Left renal cortex interstitium (tissue), 4 donors: ENCODE measurements at regions not wholly inside any gene's neighbourhood (a gene's known extent, or its start where the extent isn't known, plus 50 kb on each side); places are given as distances from the start of the nearest gene placed in this dataset.

Experiments used
- DNase-seq, 4 donors: peaks; one replicate each; pipeline ENCODE4 v3.0.0-alpha.2; 2013; ENCODE audit warnings: low read depth in 4 of 4, low spot score in 2 of 4, missing footprints in 1 of 4

- no peak for DNase-seq
These were observed 245.3 kb downstream of the POLR1F start for GRCh38 chr7:19463581-19463980.

- no peak for DNase-seq
These were observed 253.2 kb downstream of the POLR1F start for GRCh38 chr7:19455623-19456022.

DNA sequence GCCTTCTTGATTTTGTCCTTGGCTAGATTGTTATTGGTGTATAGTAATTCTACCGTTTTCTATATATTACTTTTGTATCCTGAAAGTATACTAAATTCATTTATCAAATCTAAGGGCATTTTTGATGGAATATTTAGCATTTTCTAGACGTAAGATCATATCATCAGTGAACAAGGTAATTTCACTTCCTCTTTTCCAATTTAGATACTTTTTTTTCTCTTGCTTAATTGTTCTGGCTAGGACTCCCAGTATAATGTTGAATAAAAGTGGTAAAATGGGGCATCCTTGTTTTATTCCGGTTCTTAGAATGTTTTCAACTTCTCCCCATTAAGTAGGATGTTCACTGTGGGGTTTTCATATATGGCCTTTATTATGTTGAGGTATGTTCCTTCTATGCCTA is 260.7 kb downstream of the POLR1F start:
- DNase-seq: no peak

- DNase-seq: no peak
These were observed 266.6 kb downstream of the POLR1F start for GRCh38 chr7:19442016-19442785.

GRCh38 chr7:19439517-19439916 is 269.3 kb downstream of the POLR1F start:
- no peak for DNase-seq

DNA sequence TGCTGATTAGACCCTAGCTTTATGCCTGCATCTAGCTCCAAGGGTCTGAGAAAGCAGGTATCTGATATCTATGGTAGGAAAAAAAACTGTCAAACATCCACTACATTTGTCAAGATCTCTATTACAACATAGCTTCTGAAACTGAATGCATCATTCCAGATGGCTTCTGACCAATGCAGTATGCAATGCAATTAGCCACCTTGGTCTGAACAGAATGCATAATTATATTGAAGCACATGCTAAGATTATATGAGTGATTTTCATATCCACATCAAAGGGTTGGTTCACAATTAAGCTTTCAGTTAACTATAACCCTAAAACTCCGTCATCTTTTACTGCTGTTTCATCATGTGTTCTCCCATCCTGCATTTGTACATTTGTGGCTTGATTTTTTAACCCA is 271.4 kb downstream of the POLR1F start:
- DNase-seq: no peak

DNA sequence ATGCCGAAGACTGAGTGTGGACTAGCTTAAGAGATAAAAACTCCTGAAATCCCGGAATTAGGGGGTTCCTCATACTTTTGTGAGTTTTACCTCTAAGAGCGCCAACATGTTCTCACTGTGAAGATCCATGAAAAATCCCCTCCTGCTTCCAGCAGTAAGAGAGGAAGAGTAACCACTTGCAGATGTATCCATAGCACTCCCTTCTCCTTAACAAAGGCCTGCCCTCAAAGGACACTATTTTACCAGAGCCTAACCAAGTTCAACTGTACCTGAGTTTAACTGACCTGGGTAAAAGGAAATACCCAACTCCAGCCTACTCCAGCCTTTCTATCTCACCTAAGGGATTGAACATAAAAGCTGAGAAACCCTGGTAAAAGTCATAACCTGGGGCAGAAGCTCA is 280.9 kb downstream of the POLR1F start:
- DNase-seq: no peak

- no peak for DNase-seq
These were observed 276.6 kb upstream of the FERD3L start for GRCh38 chr7:19421861-19422260.

- no peak for DNase-seq
These were observed 272.0 kb upstream of the FERD3L start for GRCh38 chr7:19417231-19417630.

- no peak for DNase-seq
These were observed 269.9 kb upstream of the FERD3L start for GRCh38 chr7:19415123-19415522.

GRCh38 chr7:19413443-19413965 is 268.3 kb upstream of the FERD3L start:
- no peak for DNase-seq

GRCh38 chr7:19410691-19411090 is 265.5 kb upstream of the FERD3L start:
- DNase-seq: no peak

DNA sequence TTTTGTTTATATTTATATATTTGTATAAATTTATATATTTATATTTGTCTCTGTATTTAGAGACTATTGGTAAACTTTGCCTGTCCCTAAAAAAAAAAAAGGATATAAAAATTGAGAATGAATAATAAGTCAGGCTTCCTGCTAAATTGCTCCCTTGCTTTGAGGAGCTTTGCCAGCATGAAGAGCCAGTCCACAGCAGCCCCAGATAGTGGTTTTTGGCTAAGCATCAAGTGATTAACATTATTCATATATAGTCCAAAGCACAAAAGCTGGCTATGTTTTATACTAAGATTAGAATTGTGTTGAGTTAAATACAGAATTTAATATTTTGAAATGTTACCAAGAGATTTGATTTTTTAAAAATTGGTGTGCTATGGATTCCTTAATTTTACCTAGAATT is 264.9 kb upstream of the FERD3L start:
- no peak for DNase-seq

GRCh38 chr7:19408706-19409220 is 263.5 kb upstream of the FERD3L start:
- no peak for DNase-seq

DNA sequence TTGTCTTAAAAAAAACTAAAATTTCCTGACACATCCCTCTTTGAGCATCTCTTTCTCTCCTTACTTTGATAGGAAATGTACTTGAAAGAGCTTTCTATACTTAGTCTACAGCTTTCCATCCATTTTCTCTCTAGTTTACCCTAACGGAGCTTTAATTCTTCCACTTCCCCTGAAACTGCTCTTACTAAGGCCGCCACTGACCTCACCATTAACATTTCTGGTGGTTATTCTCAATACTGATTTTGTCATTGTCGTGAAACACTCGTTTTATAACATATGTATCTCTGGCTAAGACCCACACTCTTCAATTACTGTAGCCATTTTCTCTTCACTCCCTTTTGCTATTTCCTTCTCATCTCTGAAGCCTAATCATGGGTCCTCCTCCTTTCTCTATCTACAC is 262.0 kb upstream of the FERD3L start:
- no peak for DNase-seq

DNA sequence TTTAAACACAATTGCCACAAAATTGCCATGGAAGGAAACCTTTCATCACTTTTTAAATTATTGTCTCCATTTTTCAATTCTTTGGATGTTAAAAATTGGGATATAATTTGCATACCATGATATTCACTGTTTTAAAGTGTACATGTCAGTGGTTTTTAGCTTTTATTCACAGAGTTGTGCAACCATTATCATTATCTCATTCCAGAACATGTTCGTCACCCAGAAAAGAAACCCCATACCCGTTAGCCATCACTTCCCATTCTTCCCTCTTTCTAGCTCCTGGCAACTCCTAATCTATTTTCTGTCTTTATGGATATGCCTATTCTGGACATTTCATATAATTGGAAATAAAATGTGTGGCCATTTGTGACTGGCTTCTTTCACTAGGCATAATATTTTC is 260.3 kb upstream of the FERD3L start:
- no peak for DNase-seq

GRCh38 chr7:19404912-19405329 is 259.7 kb upstream of the FERD3L start:
- no peak for DNase-seq

- no peak for DNase-seq
These were observed 258.5 kb upstream of the FERD3L start for GRCh38 chr7:19403691-19404090.

- no peak for DNase-seq
These were observed 256.2 kb upstream of the FERD3L start for GRCh38 chr7:19401461-19401860.

- no peak for DNase-seq
These were observed 255.6 kb upstream of the FERD3L start for GRCh38 chr7:19400758-19401254.

- DNase-seq: no peak
These were observed 252.7 kb upstream of the FERD3L start for GRCh38 chr7:19397911-19398310.

DNA sequence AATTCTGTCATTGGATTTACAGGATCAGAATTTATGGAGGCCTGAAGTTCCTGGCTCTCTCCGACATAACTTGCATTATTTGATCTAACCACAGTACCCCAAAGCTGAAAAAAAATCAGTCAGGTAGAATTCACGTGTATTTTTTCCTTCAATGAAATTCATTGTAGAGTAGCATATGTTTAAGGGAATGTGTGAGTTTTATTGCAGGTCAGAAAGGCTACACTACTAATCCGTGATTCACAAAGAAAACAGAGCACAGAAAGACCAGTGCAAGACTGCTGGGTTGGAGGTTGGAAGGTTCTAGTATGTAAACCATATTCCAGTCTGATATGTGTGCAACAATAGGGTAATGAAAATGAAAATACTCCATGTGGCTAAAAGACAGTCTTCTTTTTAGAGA is 247.0 kb upstream of the FERD3L start:
- no peak for DNase-seq
